ENCODE measurements at regions not wholly inside any gene's neighbourhood (a gene's known extent, or its start where the extent isn't known, plus 50 kb on each side); places are given as distances from the start of the nearest gene placed in this dataset.

- Histone ChIP-seq H3K9me1 (replicated peaks; ENCODE audit: control insufficient read depth, extremely low read depth, insufficient read depth, low read length) (no peaks in the 10 kb centered on the region), H2AFZ (ENCODE audit: low read depth, low read length) (no peak overlapping the region), H3K27ac (ENCODE audit: insufficient read depth, low read depth, low read length) (no peak overlapping the region), H3K27me3 (ENCODE audit: control insufficient read depth in 2 of 2, insufficient read depth in 2 of 2, low read length in 2 of 2) (no peaks in the 10 kb centered on the region), H4K20me1 (replicated peaks; ENCODE audit: control insufficient read depth, extremely low read depth, insufficient read depth, low read length) (no peaks in the 10 kb centered on the region), H3K4me3 (replicated peaks in 1 of 3; ENCODE audit: insufficient read depth in 1 of 3, low read depth in 1 of 3, low read length in 3 of 3) (no peak overlapping the region), H3K9me3 (replicated peaks; ENCODE audit: control insufficient read depth, insufficient read depth, low read length) (peaks cover 8% of the 10 kb centered on the region), H3K4me1 (ENCODE audit: control insufficient read depth, extremely low read depth, insufficient read depth, low read length) (no peaks in the 10 kb centered on the region), H3K9ac (replicated peaks; ENCODE audit: extremely low read depth, insufficient read depth, low read length) (no peak overlapping the region), H3K79me2 (ENCODE audit: control insufficient read depth, insufficient read depth, low read length) (no peaks in the 10 kb centered on the region), H3K4me2 (ENCODE audit: insufficient read depth, low read length) (no peak overlapping the region), H3K36me3 (ENCODE audit: control insufficient read depth in 2 of 2, extremely low read depth in 1 of 2, insufficient read depth in 2 of 2, low read length in 2 of 2) (no peaks in the 10 kb centered on the region)
- CTCF ChIA-PET: no interaction called here
- POLR2A ChIA-PET: no interaction called here
- FAIRE-seq (no peak), DNase-seq (ENCODE audit: low read depth, low spot score) (no peak)
- BruUV-seq (replicated peaks): no TSS peak
- intact Hi-C loops (cut with micrococcal nuclease) (no loop called here), dilution Hi-C loops (cut with MboI; ENCODE audit: extremely low pct_ligation_motif_present, low sequenced_read_pairs) (no loop called here)
- TF ChIP-seq POLR2A (IDR thresholded peaks at IDR 0.05; ENCODE audit: low read depth, low read length): no peak
- TF ChIP-seq EZH2 (IDR thresholded peaks at IDR 0.05; ENCODE audit: borderline replicate concordance, low read depth, low read length, severe bottlenecking): no peak
- TF ChIP-seq JUN (IDR thresholded peaks at IDR 0.05; ENCODE audit: borderline replicate concordance, insufficient read depth, insufficient read length, low read depth): no peak
- TF ChIP-seq, protein P1, sequence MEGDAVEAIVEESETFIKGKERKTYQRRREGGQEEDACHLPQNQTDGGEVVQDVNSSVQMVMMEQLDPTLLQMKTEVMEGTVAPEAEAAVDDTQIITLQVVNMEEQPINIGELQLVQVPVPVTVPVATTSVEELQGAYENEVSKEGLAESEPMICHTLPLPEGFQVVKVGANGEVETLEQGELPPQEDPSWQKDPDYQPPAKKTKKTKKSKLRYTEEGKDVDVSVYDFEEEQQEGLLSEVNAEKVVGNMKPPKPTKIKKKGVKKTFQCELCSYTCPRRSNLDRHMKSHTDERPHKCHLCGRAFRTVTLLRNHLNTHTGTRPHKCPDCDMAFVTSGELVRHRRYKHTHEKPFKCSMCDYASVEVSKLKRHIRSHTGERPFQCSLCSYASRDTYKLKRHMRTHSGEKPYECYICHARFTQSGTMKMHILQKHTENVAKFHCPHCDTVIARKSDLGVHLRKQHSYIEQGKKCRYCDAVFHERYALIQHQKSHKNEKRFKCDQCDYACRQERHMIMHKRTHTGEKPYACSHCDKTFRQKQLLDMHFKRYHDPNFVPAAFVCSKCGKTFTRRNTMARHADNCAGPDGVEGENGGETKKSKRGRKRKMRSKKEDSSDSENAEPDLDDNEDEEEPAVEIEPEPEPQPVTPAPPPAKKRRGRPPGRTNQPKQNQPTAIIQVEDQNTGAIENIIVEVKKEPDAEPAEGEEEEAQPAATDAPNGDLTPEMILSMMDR (IDR thresholded peaks at IDR 0.05; ENCODE audit: extremely low read depth in 1 of 2, insufficient read depth in 1 of 2, low read depth in 1 of 2, low read length in 2 of 2): no peak
- TF ChIP-seq, protein P2, sequence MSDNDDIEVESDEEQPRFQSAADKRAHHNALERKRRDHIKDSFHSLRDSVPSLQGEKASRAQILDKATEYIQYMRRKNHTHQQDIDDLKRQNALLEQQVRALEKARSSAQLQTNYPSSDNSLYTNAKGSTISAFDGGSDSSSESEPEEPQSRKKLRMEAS (IDR thresholded peaks at IDR 0.05; ENCODE audit: insufficient read depth, insufficient read length): no peak
- no peak for TF ChIP-seq FOS (IDR thresholded peaks at IDR 0.05; ENCODE audit: borderline replicate concordance, insufficient read depth, low read length)
- no peak for TF ChIP-seq MYC (IDR thresholded peaks at IDR 0.05; ENCODE audit: low read depth, low read length)
- TF ChIP-seq POLR2AphosphoS5 (IDR thresholded peaks at IDR 0.05; ENCODE audit: insufficient read depth, low read depth, low read length): no peak
- TF ChIP-seq GATA2 (IDR thresholded peaks at IDR 0.05; ENCODE audit: insufficient read depth, insufficient read length, low read depth, low read length): no peak
Observed at GRCh38 chr20:12528104-12528503, 480.7 kb upstream of the SPTLC3 start.
